GM23338 (cell line): ENCODE measurements at regions not wholly inside any gene's neighbourhood (a gene's known extent, or its start where the extent isn't known, plus 50 kb on each side); places are given as distances from the start of the nearest gene placed in this dataset.

Experiments used
- ATAC-seq: fragments of 200-7000 bp; cut with Tn5 transposase; 3 replicates; pipeline ENCODE4 v1.9.1; 2020
- DNase-seq: peaks from one replicate; pipeline ENCODE4 v3.0.0-alpha.2; 2015; ENCODE audit warnings: low spot score
- H2AFZ ChIP-seq: fragments of 200-600 bp; sonication (generic); 2 replicates; pipeline ENCODE4 v1.8.0; 2016; ENCODE audit warnings: antibody characterized with exemption, mild to moderate bottlenecking, moderate library complexity
- H3F3A ChIP-seq: fragments of 200-600 bp; sonication (generic); replicated peaks from 2 replicates; pipeline ENCODE4 v1.8.0; 2017; ENCODE audit warnings: antibody characterized with exemption, mixed run types, low read depth
- H3K27ac ChIP-seq: fragments of 200-600 bp; sonication (generic); 2 replicates; pipeline ENCODE4 v1.6.1; 2016; ENCODE audit warnings: low read depth
- H3K27me3 ChIP-seq: fragments of 200-600 bp; sonication (generic); 2 replicates; pipeline ENCODE4 v1.8.0; 2016; ENCODE audit warnings: mild to moderate bottlenecking, mixed run types, moderate library complexity; ENCODE audit not compliant: insufficient read depth
- H3K36me3 ChIP-seq: fragments of 200-600 bp; sonication (generic); 2 replicates; pipeline ENCODE4 v1.8.0; 2016; ENCODE audit warnings: mild to moderate bottlenecking; ENCODE audit not compliant: insufficient read depth
- H3K4me1 ChIP-seq: fragments of 200-600 bp; sonication (generic); 2 replicates; pipeline ENCODE4 v1.8.0; 2016; ENCODE audit warnings: mild to moderate bottlenecking, moderate library complexity; ENCODE audit not compliant: insufficient read depth
- H3K4me2 ChIP-seq: fragments of 200-600 bp; sonication (generic); 2 replicates; pipeline ENCODE4 v1.7.1; 2017; ENCODE audit warnings: mixed run types
- H3K4me3 ChIP-seq: fragments of 200-600 bp; sonication (generic); 2 replicates; pipeline ENCODE4 v1.6.1; 2016; ENCODE audit warnings: mixed run types
- H3K79me2 ChIP-seq: fragments of 200-600 bp; sonication (generic); replicated peaks from 2 replicates; pipeline ENCODE4 v1.8.0; 2017; ENCODE audit warnings: mild to moderate bottlenecking; ENCODE audit not compliant: insufficient read depth
- H3K9me2 ChIP-seq: fragments of 200-600 bp; sonication (generic); 2 replicates; pipeline ENCODE4 v1.8.0; 2017; ENCODE audit not compliant: insufficient read depth
- H4K20me1 ChIP-seq: fragments of 200-600 bp; sonication (generic); replicated peaks from 2 replicates; pipeline ENCODE4 v1.8.0; 2017; ENCODE audit warnings: mild to moderate bottlenecking; ENCODE audit not compliant: insufficient read depth
- H3K27ac Mint-ChIP-seq: 2 replicates; pipeline ENCODE4 v1.8.0; 2020; ENCODE audit warnings: inconsistent platforms, mild to moderate bottlenecking, moderate library complexity, mixed read lengths
- H3K27me3 Mint-ChIP-seq: 3 replicates; pipeline ENCODE4 v1.8.0; 2022; ENCODE audit warnings: low read depth, mild to moderate bottlenecking, moderate library complexity, mixed read lengths, inconsistent platforms; ENCODE audit not compliant: insufficient read depth, poor library complexity
- H3K36me3 Mint-ChIP-seq: 3 replicates; pipeline ENCODE4 v1.8.0; 2021; ENCODE audit warnings: low read depth, mild to moderate bottlenecking, inconsistent platforms, moderate library complexity, mixed read lengths
- H3K4me1 Mint-ChIP-seq: 3 replicates; pipeline ENCODE4 v1.8.0; 2020; ENCODE audit warnings: mild to moderate bottlenecking, inconsistent platforms, mixed read lengths
- H3K4me3 Mint-ChIP-seq: 3 replicates; pipeline ENCODE4 v1.8.0; 2021; ENCODE audit warnings: moderate library complexity, mild to moderate bottlenecking, inconsistent platforms, mixed read lengths
- H3K9me3 Mint-ChIP-seq: 3 replicates; pipeline ENCODE4 v1.8.0; 2020; ENCODE audit warnings: moderate library complexity, mild to moderate bottlenecking, inconsistent platforms, mixed read lengths
- CREB1 ChIP-seq: fragments of 250-450 bp; sonication (Bioruptor Pico); IDR thresholded peaks from 2 replicates; pipeline ENCODE4 v1.5.0; 2020; ENCODE audit warnings: low read depth, mild to moderate bottlenecking, moderate library complexity
- EZH2 ChIP-seq: fragments of 200-600 bp; sonication (generic); IDR thresholded peaks from one replicate; pipeline ENCODE4 v1.8.0; 2017; ENCODE audit warnings: antibody characterized with exemption, mild to moderate bottlenecking, low read depth; ENCODE audit not compliant: unreplicated experiment
- EZH2phosphoT487 ChIP-seq: fragments of 200-600 bp; sonication (generic); IDR thresholded peaks from one replicate; pipeline ENCODE4 v1.8.1; 2018; ENCODE audit warnings: antibody characterized with exemption; ENCODE audit not compliant: unreplicated experiment
- NANOG ChIP-seq: IDR thresholded peaks from 2 replicates; pipeline ENCODE4 v1.6.1; 2016; ENCODE audit warnings: antibody characterized with exemption, borderline replicate concordance
- POLR2AphosphoS5 ChIP-seq: IDR thresholded peaks from 2 replicates; pipeline ENCODE4 v1.6.1; 2016; ENCODE audit warnings: antibody characterized with exemption, low read depth
- STAT1 ChIP-seq: IDR thresholded peaks from one replicate; pipeline ENCODE4 v1.6.1; 2016; ENCODE audit warnings: antibody characterized with exemption; ENCODE audit not compliant: unreplicated experiment
- ZNF114 ChIP-seq: fragments of 250-450 bp; sonication (Bioruptor Pico); IDR thresholded peaks from 2 replicates; pipeline ENCODE4 v1.5.0; 2020; ENCODE audit warnings: mild to moderate bottlenecking, moderate library complexity
- ZNF331 ChIP-seq: fragments of 250-450 bp; sonication (Bioruptor Pico); IDR thresholded peaks from 2 replicates; pipeline ENCODE4 v1.5.0; 2020; ENCODE audit warnings: low read depth, mild to moderate bottlenecking, moderate library complexity
- TF ChIP-seq, protein P1 (sequence below), 2 experiments: fragments of 200-600 bp in 1 of 2; sonication (generic) in 1 of 2; conservative IDR thresholded peaks; 2 replicates each; pipeline versions ENCODE4 v1.5.1 to v1.6.1; 2016 to 2017; ENCODE audit warnings: antibody characterized with exemption in 2 of 2, low read depth in 2 of 2, mild to moderate bottlenecking in 2 of 2, moderate library complexity in 1 of 2
- TF ChIP-seq, protein P2 (sequence below): fragments of 250-450 bp; sonication (Bioruptor Pico); IDR thresholded peaks from 2 replicates; pipeline ENCODE4 v1.5.0; 2020; ENCODE audit warnings: mild to moderate bottlenecking, moderate library complexity
- TF ChIP-seq, protein P3 (sequence below): IDR thresholded peaks from 2 replicates; pipeline ENCODE4 v1.6.1; 2016; ENCODE audit warnings: antibody characterized with exemption

DNA sequence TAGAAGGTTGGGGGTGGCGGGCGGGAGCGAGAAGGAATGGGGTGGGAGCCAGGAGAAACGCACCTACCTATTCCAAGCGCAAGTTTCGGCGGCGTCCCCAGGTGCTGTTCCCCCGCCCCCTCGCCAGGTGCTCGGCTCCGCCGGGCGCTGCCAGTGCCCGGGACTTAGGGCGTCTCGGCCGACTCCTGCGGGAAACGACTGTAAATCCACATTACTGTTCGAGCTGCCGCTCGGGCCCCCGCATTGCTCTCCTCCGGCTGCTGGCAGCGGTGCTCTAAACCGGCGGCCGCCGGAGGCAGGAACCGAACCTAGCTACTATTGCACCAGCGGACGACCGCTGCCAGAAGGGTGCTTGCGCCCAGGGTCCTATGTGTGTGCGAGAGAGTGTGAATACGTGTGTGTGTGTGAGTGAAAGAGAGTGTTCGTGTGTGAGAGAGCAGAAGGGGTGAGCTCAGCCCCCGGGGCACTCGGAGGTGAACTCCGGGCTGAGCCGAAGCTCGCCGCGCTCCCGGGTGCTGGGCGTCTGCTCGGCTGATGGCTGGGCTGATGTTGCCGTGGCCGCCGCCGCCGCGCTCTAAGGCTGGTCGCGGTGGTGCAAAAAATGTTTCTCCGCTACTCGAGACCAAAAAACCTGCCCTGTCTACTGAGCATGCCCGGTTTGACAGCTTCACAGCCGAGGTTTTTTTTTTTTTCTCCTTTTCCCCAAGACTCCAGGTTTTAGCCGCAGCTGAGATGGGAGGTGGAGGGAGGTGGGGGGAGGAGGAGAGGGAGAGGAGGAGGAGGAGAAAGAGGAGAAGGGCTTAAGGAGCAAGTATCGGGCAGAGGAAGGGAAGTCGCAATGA, 115.7 kb upstream of the TEX13C start (continued):
- TF ChIP-seq, protein P1, sequence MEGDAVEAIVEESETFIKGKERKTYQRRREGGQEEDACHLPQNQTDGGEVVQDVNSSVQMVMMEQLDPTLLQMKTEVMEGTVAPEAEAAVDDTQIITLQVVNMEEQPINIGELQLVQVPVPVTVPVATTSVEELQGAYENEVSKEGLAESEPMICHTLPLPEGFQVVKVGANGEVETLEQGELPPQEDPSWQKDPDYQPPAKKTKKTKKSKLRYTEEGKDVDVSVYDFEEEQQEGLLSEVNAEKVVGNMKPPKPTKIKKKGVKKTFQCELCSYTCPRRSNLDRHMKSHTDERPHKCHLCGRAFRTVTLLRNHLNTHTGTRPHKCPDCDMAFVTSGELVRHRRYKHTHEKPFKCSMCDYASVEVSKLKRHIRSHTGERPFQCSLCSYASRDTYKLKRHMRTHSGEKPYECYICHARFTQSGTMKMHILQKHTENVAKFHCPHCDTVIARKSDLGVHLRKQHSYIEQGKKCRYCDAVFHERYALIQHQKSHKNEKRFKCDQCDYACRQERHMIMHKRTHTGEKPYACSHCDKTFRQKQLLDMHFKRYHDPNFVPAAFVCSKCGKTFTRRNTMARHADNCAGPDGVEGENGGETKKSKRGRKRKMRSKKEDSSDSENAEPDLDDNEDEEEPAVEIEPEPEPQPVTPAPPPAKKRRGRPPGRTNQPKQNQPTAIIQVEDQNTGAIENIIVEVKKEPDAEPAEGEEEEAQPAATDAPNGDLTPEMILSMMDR (conservative IDR thresholded peaks at IDR 0.05; ENCODE audit: low read depth in 2 of 2) = no peak
- TF ChIP-seq STAT1 (no peak), ZNF331 (no peak), EZH2 (no peak), POLR2AphosphoS5 (no peak; the same call in 1 of the 2 replicates)

DNA sequence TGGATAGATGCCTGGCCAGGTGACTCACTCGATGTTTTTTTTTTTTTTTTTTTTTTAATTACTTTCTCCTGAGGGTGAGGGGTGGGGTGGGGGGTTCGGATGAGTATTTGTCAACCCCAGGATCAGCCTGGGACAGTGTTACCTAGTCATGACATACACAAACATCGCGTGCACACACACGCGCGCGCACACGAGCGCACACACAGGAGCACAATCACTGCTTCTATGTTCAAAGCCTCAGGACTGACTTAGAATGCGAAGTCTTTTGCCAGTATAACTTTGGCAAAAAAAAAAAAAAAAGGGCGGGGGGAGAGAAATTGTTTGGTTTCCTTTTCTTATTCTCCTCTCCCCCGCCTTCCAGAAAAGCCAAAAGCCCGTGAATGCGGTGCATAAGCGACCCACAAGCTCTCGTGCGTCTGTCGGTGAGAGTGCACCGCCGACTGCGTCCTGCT, 115.0 kb upstream of the TEX13C start:
- Histone ChIP-seq H2AFZ (no peak overlapping the region), H3K4me1 (peaks cover 28% of the 10 kb centered on the region), H3K9me2 (no peaks in the 10 kb centered on the region), H3K36me3 (no peaks in the 10 kb centered on the region), H3K4me2 (peak overlapping the region; percentile 83), H3K4me3 (peak overlapping the region; percentile 65), H3F3A (no peaks in the 10 kb centered on the region), H3K27ac (peak overlapping the region; percentile 45; the same call in 1 of the 2 replicates), H4K20me1 (no peaks in the 10 kb centered on the region), H3K27me3 (peaks cover 37% of the 10 kb centered on the region), H3K79me2 (no peaks in the 10 kb centered on the region)
- H3K36me3 Mint-ChIP-seq = no peaks in the 10 kb centered on the region
- ATAC-seq (no peak), DNase-seq (no peak)
- H3K4me1 Mint-ChIP-seq = peaks cover 9% of the 10 kb centered on the region
- H3K27ac Mint-ChIP-seq = no peak overlapping the region
- H3K9me3 Mint-ChIP-seq = no peaks in the 10 kb centered on the region
- H3K27me3 Mint-ChIP-seq = peaks cover 22% of the 10 kb centered on the region
- H3K4me3 Mint-ChIP-seq = peak overlapping the region; percentile 84
- no peak for TF ChIP-seq EZH2phosphoT487
- TF ChIP-seq NANOG = no peak
- no peak for TF ChIP-seq POLR2AphosphoS5
- no peak for TF ChIP-seq EZH2
- TF ChIP-seq ZNF331 = no peak
- TF ChIP-seq STAT1 = no peak
- TF ChIP-seq, protein P1 (conservative IDR thresholded peaks at IDR 0.05; ENCODE audit: low read depth in 2 of 2) = no peak
- TF ChIP-seq, protein P2, sequence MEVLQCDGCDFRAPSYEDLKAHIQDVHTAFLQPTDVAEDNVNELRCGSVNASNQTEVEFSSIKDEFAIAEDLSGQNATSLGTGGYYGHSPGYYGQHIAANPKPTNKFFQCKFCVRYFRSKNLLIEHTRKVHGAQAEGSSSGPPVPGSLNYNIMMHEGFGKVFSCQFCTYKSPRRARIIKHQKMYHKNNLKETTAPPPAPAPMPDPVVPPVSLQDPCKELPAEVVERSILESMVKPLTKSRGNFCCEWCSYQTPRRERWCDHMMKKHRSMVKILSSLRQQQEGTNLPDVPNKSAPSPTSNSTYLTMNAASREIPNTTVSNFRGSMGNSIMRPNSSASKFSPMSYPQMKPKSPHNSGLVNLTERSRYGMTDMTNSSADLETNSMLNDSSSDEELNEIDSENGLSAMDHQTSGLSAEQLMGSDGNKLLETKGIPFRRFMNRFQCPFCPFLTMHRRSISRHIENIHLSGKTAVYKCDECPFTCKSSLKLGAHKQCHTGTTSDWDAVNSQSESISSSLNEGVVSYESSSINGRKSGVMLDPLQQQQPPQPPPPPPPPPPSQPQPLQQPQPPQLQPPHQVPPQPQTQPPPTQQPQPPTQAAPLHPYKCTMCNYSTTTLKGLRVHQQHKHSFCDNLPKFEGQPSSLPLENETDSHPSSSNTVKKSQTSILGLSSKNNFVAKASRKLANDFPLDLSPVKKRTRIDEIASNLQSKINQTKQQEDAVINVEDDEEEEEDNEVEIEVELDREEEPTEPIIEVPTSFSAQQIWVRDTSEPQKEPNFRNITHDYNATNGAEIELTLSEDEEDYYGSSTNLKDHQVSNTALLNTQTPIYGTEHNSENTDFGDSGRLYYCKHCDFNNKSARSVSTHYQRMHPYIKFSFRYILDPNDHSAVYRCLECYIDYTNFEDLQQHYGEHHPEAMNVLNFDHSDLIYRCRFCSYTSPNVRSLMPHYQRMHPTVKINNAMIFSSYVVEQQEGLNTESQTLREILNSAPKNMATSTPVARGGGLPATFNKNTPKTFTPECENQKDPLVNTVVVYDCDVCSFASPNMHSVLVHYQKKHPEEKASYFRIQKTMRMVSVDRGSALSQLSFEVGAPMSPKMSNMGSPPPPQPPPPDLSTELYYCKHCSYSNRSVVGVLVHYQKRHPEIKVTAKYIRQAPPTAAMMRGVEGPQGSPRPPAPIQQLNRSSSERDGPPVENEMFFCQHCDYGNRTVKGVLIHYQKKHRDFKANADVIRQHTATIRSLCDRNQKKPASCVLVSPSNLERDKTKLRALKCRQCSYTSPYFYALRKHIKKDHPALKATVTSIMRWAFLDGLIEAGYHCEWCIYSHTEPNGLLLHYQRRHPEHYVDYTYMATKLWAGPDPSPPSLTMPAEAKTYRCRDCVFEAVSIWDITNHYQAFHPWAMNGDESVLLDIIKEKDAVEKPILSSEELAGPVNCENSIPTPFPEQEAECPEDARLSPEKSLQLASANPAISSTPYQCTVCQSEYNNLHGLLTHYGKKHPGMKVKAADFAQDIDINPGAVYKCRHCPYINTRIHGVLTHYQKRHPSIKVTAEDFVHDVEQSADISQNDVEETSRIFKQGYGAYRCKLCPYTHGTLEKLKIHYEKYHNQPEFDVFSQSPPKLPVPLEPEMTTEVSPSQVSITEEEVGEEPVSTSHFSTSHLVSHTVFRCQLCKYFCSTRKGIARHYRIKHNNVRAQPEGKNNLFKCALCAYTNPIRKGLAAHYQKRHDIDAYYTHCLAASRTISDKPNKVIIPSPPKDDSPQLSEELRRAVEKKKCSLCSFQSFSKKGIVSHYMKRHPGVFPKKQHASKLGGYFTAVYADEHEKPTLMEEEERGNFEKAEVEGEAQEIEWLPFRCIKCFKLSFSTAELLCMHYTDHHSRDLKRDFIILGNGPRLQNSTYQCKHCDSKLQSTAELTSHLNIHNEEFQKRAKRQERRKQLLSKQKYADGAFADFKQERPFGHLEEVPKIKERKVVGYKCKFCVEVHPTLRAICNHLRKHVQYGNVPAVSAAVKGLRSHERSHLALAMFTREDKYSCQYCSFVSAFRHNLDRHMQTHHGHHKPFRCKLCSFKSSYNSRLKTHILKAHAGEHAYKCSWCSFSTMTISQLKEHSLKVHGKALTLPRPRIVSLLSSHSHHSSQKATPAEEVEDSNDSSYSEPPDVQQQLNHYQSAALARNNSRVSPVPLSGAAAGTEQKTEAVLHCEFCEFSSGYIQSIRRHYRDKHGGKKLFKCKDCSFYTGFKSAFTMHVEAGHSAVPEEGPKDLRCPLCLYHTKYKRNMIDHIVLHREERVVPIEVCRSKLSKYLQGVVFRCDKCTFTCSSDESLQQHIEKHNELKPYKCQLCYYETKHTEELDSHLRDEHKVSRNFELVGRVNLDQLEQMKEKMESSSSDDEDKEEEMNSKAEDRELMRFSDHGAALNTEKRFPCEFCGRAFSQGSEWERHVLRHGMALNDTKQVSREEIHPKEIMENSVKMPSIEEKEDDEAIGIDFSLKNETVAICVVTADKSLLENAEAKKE = no peak
- TF ChIP-seq CREB1 = no peak
- TF ChIP-seq, protein P3, sequence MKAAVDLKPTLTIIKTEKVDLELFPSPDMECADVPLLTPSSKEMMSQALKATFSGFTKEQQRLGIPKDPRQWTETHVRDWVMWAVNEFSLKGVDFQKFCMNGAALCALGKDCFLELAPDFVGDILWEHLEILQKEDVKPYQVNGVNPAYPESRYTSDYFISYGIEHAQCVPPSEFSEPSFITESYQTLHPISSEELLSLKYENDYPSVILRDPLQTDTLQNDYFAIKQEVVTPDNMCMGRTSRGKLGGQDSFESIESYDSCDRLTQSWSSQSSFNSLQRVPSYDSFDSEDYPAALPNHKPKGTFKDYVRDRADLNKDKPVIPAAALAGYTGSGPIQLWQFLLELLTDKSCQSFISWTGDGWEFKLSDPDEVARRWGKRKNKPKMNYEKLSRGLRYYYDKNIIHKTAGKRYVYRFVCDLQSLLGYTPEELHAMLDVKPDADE = no peak
- no peak for TF ChIP-seq ZNF114 (CRISPR knock-in tag)
